GM21528 (cell line): ENCODE measurements at regions not wholly inside any gene's neighbourhood (a gene's known extent, or its start where the extent isn't known, plus 50 kb on each side); places are given as distances from the start of the nearest gene placed in this dataset.
"Not testable (repeated sequence)": the region's sequence is repeated elsewhere in the genome, so short reads cannot be mapped to it uniquely, and the experiment has no call there.

Source experiments
- ATAC-seq: cut with Tn5 transposase; IDR thresholded peaks from one replicate; pipeline ENCODE4 v1.9.1; 2021; ENCODE audit warnings: mild to moderate bottlenecking, moderate library complexity; ENCODE audit not compliant: unreplicated experiment, low FRiP score

DNA sequence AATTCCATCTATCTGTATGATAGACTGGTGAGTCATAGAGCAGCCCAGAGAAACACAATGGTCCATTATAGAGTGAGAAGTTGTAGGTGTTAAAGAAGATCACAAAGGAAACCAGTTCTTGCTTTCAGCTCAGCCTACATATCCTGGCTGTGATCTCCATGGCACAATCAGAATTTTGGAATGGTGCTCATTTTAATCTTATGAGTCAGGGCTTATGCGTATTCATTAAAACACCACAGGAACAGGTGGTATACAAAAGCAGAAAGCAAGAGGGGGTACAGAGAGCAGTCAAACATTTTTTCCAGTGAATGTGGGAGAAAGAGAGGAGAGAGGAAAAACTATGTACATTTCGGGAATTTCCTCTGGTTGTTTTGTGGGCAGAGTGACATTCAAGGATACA lies 126.9 kb downstream of the MFAP3L start:
- no peak for ATAC-seq

DNA sequence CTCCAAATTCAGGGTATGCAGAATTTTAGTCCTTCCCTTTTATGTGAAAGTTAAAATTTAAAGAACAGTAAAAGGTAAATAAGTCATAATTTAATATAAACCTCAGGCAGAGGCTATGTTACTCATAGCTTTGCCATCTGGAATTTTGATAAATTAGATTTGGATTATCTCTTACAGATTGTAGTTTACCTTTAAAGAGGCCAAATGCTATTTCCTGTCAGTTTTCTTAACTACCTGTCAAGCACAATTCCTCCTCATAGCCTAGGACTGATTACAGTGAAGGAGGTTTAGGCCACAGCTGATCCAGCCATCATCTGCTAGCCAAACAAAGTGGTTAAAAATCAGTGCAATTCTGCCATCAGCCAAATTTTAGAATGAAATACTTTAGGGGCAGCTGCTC lies 128.1 kb downstream of the MFAP3L start:
- no peak for ATAC-seq

DNA sequence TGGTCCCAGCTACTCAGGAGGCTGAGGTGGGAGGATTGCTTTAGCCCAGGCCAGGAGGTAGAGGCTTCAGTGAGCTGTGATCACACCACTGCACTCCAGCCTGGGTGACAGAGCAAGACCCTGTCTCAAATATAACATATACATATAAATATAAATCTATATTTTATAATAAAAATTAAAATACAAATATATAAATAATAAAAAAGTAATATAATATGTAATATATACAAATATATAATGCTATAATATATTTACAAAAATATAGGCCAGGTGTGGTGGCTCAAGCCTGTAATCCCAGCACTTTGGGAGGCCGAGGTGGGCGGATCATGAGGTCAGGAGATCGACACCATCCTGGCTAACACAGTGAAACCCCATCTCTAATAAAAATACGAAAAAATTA lies 131.4 kb downstream of the MFAP3L start:
- not testable (repeated sequence) for ATAC-seq

DNA sequence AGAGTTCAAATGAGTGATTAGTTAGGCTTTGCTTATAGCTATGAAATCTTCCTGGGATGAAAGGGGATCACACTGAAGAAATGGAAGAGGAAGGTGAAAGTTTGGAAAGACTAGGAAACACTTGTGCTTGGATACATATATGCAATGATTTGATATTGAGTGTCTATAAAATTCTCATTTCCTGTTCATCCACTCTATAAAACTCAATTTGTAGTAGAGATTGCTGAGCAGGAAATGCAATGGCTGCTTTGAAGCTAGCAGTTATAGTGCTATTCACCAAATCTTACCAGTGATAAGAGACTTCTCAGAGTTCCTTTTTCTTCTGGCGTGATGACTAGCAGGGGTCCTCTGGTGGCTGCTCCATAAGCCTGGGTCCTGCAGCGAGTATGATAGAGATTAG lies 128.1 kb upstream of the HPF1 start:
- ATAC-seq = no peak

DNA sequence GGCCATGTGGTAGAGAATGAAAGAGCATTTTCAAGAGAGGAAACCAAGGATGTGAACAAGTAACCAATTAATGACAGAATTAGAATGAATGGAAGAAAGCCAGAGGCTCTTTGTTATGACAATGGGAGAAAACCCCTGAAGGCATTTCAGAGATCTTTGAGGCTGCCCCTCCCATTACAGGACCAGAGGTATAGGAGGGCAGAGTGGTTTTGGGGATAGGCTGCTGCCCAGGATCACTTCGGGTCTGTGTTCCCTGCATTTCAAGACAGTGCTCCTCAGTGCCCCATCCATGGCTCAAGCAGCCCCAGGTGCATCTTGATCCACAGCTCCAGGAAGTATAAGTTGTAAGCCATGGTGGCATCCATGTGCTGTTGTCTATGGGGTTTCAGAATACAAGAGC lies 124.0 kb upstream of the HPF1 start:
- ATAC-seq = no peak

DNA sequence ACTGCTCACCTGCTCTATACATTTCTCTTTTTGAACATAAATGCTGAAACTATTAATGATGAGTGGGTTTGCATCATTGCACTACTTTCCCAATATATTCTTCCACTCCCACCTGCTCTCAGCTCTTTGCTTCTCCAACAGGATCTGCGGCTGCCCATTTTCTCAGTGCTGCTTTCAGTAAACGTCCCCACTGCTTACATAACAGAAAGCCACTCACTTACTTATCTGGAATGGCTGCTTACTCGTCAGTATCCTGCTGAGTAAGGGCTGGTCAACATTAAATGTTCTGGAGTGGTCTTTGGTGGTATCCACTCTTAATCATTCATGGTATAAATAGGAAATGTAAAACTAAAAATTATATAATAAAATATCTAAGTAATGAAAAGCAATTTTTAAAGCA lies 112.8 kb upstream of the HPF1 start:
- no peak for ATAC-seq

DNA sequence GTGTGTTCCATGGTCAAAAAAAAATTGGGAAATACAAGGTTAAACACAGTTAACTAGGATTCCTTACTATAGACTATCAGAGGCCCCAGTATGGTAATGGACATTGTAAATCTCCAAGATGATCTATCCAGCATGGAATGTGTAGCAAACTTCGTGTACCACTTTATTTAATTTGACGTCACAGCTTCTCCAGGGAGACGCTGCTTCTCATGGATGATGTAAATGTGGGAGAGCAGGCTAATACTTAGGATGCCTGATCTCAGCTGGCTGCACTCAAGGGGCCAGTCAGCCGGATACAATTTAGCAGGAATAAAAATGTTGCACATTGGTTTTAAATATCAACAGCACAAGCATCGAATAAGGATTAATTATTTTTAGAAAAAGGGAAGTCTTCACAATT lies 111.7 kb upstream of the HPF1 start:
- ATAC-seq = no peak

DNA sequence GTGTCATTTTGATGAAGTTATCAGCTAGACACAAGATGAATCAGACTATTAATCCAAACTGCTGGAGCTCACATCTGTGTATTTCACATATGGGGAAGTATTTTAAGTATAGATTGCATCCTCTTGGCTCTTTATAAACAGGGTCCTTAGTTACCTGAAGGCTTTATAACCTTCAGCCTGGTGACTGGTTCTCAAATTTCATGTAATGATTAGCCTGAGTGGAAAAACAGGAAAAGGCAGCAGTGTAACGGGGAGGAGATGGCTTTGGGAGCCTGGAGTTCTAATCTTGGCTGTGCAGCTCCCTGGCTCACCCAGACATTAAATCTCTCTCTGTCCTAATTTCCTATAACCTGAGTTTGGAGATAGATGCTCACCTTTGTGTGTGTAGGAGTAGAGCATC lies 103.8 kb upstream of the HPF1 start:
- no peak for ATAC-seq

DNA sequence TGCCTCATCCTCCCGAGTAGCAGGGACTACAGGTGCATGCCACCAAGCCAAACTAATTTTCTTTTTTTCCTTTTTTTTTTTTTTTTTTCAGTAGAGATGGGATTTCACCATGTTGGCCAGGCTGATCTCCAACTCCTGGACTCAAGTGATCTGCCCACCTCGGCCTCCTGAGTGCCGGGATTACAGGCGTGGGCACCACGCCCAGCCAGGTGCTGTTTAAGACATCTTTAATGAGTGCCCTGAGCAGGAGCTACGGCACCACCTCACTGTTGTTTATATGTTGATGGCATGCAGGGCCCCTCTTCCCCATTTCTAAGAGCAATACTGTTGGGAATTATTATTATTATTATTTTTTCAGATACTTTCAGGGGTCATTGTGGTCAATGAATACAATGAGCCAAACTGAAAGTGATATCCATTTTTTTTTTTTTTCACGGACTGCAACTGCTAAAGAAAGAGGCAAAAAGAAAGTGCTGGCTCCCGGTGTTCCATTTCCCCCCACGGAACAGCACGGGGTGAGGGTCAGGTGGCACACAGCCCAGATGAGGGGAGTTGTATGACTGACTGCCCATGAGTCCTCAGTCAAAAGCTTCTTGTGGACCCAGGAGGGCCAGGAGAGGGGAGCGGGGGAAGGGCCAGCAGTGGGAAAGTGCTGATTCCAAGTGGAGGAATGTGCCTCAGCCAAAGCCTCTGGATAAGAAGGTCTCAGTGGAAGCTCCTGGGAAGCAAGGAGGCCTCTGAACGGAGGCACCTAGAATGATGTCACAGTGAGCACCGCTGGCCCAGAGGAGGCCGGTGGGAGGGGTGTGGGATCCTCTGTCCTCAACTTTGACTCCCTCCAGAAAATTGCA lies 101.8 kb upstream of the HPF1 start:
- no peak for ATAC-seq

DNA sequence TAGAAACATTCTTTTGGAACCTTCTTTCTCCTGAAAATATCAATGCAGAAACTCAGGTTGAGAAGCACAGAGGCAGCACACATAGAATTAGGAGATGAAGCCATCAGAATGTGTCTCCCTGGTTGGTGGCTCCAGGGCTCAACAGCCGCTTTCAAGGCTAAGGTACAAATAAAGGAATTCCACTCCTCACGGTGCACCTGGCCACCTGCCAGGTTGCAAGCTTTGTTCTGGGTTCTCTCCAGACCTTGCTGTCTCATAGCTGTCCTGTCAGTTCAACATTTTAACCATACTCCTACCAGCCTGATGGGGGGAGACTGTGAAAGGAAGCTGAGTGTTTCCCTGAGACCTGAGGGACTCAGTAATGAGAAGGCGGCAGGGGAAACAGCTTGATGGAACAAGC lies 96.3 kb upstream of the HPF1 start:
- no peak for ATAC-seq

DNA sequence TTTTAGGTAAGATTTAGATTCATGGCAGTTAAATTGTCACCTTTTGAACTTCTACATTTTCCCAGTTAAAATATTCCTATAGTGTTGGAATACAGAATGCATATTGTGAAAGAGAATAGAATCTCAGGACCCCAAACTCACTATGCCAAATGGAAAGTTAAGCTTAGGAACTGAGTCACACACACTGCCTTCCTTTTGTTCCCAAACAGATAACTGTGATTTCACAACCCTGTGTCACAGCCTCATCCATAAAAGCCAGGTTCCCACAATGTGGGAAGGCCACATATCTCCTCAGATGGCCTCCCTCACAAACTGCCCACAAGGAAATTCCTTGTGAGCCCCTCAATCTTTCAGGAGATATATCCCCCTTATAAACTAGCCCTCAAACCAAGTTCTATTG lies 94.7 kb upstream of the HPF1 start:
- ATAC-seq = no peak

DNA sequence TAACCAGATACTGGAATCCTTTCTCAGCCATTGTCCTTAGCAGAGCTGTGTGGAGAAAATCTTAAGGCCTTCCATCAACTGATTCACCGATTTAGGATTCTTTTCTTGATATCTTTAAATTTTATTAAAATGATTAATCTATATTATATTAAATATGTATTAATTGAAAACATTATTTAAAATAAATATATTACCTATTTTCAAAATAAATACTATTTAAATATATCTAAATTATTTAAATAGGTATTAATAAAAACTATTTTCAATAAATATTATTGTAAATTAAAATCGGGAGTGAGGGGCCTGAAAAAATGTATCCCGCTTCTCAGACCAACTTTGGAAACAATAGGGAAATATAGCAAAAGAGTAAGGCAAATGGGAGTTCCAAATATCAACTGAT lies 94.0 kb upstream of the HPF1 start:
- no peak for ATAC-seq

DNA sequence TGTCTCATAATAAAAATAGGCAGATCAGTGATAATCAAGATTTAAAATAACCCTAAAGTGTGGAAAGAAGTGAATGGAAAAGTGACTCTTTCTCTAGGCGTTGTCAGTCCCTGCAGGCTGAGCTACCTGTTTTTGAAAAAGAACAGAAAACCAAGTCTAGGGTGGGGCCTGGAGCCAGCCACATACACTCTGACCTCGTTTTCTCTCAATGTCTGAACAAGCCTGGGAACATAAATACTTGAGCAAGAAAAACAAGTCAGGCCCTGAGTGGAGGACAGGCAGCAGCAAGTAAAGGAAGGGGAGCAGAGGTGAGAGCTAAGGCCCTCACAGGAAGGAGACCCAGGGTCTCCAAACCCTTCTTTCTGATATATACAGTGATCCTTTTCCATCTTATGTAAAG lies 91.7 kb upstream of the HPF1 start:
- ATAC-seq = no peak

DNA sequence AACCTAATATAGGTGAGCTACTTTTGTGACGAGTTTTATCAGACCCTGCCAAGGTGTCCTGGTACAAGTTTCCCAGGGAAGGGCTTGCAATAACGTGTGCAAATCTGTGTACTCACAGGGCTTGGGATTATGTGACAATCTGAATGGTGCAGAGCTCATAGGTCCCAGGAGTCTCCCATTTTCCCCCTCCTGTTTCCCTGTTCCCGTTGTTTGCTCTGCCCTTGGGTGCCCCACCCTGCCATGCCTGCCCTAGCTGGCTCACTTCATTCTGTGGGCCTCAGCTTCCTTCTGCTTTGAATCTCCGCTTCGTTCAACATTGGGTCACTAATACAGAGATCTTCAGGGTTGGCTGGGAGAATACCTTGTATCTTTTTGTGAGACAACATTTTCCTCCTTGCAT lies 90.3 kb upstream of the HPF1 start:
- no peak for ATAC-seq

DNA sequence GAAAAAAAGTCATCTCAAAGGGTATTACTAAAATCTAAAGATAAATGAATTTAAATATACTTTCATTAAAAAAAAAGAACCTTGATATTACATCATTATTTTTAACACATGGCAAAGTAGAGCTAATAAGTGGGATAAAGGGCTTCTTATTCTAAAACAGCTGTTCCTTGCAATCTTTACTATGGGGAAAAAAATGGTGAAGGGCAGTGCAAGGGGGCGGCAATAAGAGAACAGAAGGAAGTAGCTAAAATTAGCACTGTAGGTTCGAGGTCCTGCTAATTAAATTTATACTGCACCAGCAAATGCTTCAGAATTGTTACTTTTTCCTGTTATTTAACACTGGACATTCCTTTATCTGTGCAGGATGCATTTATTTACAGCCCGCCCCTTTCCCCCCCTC lies 89.4 kb upstream of the HPF1 start:
- ATAC-seq = no peak

DNA sequence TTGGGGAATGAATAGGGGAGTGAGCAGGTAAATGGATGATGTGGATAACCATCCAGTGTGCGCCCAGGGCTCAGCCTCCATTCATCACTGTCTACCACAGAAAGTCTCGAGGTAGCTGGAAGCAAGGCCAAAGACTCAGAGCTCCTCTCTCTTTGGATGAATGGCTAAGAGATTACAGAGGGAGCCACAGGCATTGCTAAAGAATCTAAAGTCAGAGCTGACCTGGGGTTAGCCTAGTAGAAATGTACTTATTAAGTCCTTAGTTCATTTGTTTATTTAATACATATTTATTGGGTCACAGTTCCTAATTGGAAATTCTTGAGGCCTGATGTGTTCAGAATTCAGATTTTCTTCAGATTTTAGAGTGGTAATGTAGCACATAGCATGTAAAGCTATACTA lies 88.7 kb upstream of the HPF1 start:
- ATAC-seq = no peak

DNA sequence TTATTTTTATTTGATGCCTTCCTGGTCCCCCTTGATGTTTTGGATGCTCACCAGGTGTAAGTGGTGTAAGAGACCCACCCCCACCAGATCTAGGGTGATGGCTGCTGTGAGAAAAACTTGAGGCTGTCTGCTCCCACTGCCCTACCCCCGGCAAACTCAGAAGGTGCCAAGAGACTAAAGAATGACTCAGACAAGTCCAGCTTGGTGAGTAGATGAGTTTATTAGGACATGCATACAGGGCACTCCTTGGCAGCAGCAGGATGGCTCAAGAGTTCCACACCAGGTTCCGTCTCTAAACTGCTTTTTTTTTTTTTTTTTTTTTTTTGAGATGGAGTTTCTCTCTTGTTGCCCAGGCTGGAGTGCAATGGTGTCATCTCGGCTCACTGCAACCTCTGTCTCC lies 84.0 kb upstream of the HPF1 start:
- no peak for ATAC-seq

DNA sequence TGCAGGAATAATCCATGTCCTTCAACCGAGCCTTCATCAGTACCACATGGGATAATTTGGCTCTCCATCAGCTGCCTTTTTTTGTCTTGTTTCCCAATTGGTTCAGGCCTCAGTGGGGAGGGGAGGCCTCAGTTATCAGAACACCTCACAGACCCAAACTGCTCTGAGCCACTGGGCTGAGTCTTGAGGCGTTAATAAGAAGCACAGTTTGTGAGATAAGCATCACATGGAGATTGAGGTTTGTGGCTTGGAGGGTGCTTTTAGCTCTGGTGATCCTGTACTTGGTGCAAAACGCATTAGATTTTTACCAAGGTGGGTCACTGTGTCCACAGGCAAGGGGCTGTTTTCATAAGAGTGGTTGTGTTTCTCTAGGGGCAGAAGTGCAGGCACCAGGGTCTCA lies 82.8 kb upstream of the HPF1 start:
- no peak for ATAC-seq

DNA sequence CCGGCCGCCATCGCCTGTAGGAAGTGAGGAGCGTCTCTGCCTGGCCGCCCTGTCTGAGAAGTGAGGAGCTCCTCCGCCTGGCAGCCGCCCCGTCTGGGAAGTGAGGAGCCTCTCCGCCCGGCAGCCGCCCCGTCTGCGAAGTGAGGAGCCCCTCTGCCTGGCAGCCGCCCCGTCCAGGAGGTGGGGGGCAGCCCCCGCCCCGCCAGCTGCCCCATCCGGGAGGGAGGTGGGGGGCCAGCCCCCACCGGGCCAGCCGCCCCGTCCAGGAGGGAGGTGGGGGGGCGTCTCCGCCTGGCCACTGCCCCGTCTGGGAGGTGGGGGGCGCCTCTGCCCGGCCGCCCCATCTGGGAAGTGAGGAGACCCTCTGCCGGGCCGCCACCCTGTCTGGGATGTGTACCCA lies 70.6 kb upstream of the HPF1 start:
- not testable (repeated sequence) for ATAC-seq

DNA sequence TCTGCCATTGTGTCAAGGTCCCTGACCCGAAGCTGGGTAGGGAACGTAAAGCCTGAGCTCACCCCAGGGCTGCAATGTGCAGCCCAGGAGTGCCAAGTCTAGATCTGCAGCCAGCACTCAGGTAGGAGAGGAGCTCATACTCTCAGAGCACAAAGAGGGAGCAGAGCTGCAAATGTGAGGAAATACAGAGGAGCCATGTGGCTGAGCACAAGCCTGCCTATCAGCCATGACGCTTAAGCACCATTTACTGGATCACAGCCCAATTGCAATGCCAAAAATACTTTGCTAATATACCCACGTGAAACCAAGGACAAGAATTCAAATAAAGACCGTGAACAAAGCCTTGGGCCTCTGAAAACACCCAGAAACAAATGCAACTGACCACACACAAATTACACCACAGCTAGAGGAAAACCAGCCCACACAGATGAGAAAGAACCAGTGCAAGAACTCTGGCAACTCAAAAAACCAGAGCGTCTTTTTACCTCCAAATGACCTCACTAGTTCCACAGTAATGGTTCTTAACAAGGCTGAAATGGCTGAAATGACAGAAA lies 69.0 kb upstream of the HPF1 start:
- ATAC-seq = no peak

DNA sequence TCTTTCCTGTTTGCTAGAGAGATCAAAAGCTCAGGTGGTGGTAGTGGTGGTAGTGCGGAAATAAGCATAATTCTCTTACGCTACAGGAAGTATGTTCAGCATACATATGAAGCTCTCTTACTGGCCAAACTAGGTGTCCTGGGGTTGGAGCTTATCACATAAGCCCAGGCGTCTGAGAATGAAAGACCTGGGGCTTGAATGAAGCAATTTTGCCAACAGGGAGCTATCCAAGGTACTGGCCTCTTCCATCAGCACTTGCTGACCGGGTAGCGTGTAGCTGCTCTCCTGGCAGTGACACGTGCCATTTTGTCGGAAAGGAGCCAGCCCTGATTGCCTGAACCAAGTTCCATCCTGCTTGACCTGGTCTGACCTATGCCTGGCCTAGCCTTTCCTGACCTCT lies 65.9 kb upstream of the HPF1 start:
- ATAC-seq = no peak

DNA sequence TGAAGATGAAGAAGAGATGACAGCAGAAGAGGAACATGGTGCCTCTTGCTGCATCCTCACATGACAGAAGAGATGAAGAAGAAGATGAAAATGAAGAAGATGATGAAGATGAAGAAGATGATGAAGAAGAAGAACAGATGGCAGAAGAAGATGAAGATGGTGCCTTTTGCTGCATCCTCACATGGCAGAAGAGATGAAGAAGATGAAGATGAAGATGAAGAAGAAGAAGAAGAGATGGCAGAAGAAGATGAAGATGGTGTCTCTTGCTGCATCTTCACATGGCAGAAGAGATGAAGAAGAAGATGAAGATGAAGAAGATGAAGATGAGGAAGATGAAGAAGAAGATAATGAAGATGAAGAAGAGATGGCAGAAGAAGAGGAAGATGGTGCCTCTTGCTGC lies 63.7 kb upstream of the HPF1 start:
- ATAC-seq = no peak
